ENCODE measurements at regions not wholly inside any gene's neighbourhood (a gene's known extent, or its start where the extent isn't known, plus 50 kb on each side); places are given as distances from the start of the nearest gene placed in this dataset.

- DNase-seq (no peak), FAIRE-seq (no peak)
- Histone ChIP-seq H3K27ac (ENCODE audit: low read depth in 2 of 2, low read length in 2 of 2) (no peak overlapping the region), H3K36me3 (ENCODE audit: control insufficient read depth in 2 of 3, insufficient read depth in 3 of 3, low read length in 3 of 3) (no peaks in the 10 kb centered on the region), H3K9ac (ENCODE audit: low read length in 3 of 3) (no peak overlapping the region), H3K9me3 (ENCODE audit: control insufficient read depth in 2 of 3, insufficient read depth in 1 of 3, low read length in 3 of 3) (peaks cover 0 to 9% (median 0%) of the 10 kb centered on the region in 3 donors), H3K27me3 (ENCODE audit: control insufficient read depth, insufficient read depth, low read length) (no peaks in the 10 kb centered on the region), H3K4me1 (ENCODE audit: control insufficient read depth in 2 of 3, insufficient read depth in 2 of 3, low read depth in 1 of 3, low read length in 3 of 3) (no peaks in the 10 kb centered on the region), H3K4me3 (ENCODE audit: low read length in 3 of 3) (no peak overlapping the region)
- TF ChIP-seq CTCF (IDR thresholded peaks at IDR 0.05; ENCODE audit: borderline replicate concordance, extremely low read depth, insufficient read depth): no peak
- intact Hi-C loops (cut with DNase I): no loop called here
Measured at GRCh38 chr11:69365558-69365957, 71.6 kb downstream of the MYEOV start.

GRCh38 chr11:69366591-69366990 lies 72.6 kb downstream of the MYEOV start:
- no peak overlapping the region for H3K9ac ChIP-seq (ENCODE audit: low read length in 3 of 3)
- FAIRE-seq: no peak
- no peaks in the 10 kb centered on the region for H3K4me1 ChIP-seq (ENCODE audit: control insufficient read depth in 2 of 3, insufficient read depth in 2 of 3, low read depth in 1 of 3, low read length in 3 of 3)
- TF ChIP-seq CTCF (IDR thresholded peaks at IDR 0.05; ENCODE audit: borderline replicate concordance, extremely low read depth, insufficient read depth): no peak
- no peaks in the 10 kb centered on the region for H3K27me3 ChIP-seq (ENCODE audit: control insufficient read depth, insufficient read depth, low read length)
- H3K4me3 ChIP-seq (ENCODE audit: low read length in 3 of 3): no peak overlapping the region
- no peak for DNase-seq
- peaks cover 0 to 9% (median 0%) of the 10 kb centered on the region in 3 donors for H3K9me3 ChIP-seq (ENCODE audit: control insufficient read depth in 2 of 3, insufficient read depth in 1 of 3, low read length in 3 of 3)
- intact Hi-C loops (cut with DNase I): no loop called here
- H3K36me3 ChIP-seq (ENCODE audit: control insufficient read depth in 2 of 3, insufficient read depth in 3 of 3, low read length in 3 of 3): no peaks in the 10 kb centered on the region
- no peak overlapping the region for H3K27ac ChIP-seq (ENCODE audit: low read depth in 2 of 2, low read length in 2 of 2)

- no peak overlapping the region for H3K9ac ChIP-seq (ENCODE audit: low read length in 3 of 3)
- peaks cover 0 to 9% (median 0%) of the 10 kb centered on the region in 3 donors for H3K9me3 ChIP-seq (ENCODE audit: control insufficient read depth in 2 of 3, insufficient read depth in 1 of 3, low read length in 3 of 3)
- no peaks in the 10 kb centered on the region for H3K27me3 ChIP-seq (ENCODE audit: control insufficient read depth, insufficient read depth, low read length)
- intact Hi-C loops (cut with DNase I): no loop called here
- no peak for TF ChIP-seq CTCF (IDR thresholded peaks at IDR 0.05; ENCODE audit: borderline replicate concordance, extremely low read depth, insufficient read depth)
- no peaks in the 10 kb centered on the region for H3K4me1 ChIP-seq (ENCODE audit: control insufficient read depth in 2 of 3, insufficient read depth in 2 of 3, low read depth in 1 of 3, low read length in 3 of 3)
- H3K36me3 ChIP-seq (ENCODE audit: control insufficient read depth in 2 of 3, insufficient read depth in 3 of 3, low read length in 3 of 3): no peaks in the 10 kb centered on the region
- no peak overlapping the region for H3K27ac ChIP-seq (ENCODE audit: low read depth in 2 of 2, low read length in 2 of 2)
- FAIRE-seq (no peak), DNase-seq (no peak)
- H3K4me3 ChIP-seq (ENCODE audit: low read length in 3 of 3): no peak overlapping the region
Measured at GRCh38 chr11:69367211-69367964, 73.4 kb downstream of the MYEOV start.
